Right lobe of liver (tissue), 4 donors: ENCODE measurements at regions not wholly inside any gene's neighbourhood (a gene's known extent, or its start where the extent isn't known, plus 50 kb on each side); places are given as distances from the start of the nearest gene placed in this dataset.

Experiments
- CTCF ChIP-seq, 4 donors: fragments of 200-600 bp in 3 of 4; fragments of 450-650 bp in 1 of 4; IDR thresholded peaks; one replicate each; pipeline versions ENCODE4 v1.5.1 to v1.8.0; 2016 to 2022; ENCODE audit warnings: antibody characterized with exemption in 4 of 4, mild to moderate bottlenecking in 2 of 4
- POLR2A ChIP-seq: fragments of 450-650 bp; IDR thresholded peaks from one replicate; pipeline ENCODE4 v1.6.1; 2017; ENCODE audit warnings: antibody characterized with exemption, mild to moderate bottlenecking
- donor health status: DM: no; HTN: no; CAD: no.
- donor health status: DM: no; HTN: no; CAD: no.
- donor health status: DM: no; HTN: yes; CAD: no.

DNA sequence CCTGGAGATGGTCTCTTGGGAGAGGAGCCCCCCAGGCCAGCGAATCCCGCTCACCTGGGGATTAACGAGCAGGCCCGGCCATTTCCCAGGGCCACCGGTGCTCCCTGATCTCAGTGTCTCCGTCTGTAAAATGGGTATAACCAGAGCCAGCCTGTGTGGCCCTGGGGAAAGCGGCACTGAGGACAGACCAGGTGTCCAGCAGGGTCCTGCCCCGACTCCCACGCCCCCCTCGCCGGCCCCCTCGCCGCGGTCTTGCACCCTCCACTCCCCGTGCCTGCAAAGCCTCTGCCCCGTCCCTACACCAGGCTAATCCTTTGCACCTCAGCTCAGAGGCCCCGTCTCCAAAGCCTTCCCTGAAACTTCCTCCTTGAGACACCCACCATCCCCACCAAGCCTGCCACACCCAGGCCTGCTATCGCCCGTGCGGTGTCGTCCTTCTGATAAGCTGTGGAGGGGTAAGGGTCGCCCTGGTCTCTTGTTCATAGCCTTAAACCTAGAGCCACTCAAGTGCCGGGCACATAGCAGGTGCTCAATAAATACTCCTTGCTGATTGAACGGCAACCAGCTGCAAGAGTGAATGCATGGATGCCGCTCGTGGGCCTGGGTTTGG lies 259.1 kb downstream of the C16orf95 start:
- TF ChIP-seq CTCF (IDR thresholded peaks at IDR 0.05), result no peak
- TF ChIP-seq POLR2A, result no peak
